Right lobe of liver (tissue), 4 donors: ENCODE measurements at regions not wholly inside any gene's neighbourhood (a gene's known extent, or its start where the extent isn't known, plus 50 kb on each side); places are given as distances from the start of the nearest gene placed in this dataset.

Experiments used
- POLR2A ChIP-seq: fragments of 450-650 bp; IDR thresholded peaks from one replicate; pipeline ENCODE4 v1.6.1; 2017; ENCODE audit warnings: antibody characterized with exemption, mild to moderate bottlenecking
- TF ChIP-seq, protein P1 (sequence below), 4 donors: fragments of 200-600 bp in 3 of 4; fragments of 450-650 bp in 1 of 4; IDR thresholded peaks; one replicate each; pipeline versions ENCODE4 v1.5.1 to v1.8.0; 2016 to 2022; ENCODE audit warnings: antibody characterized with exemption in 4 of 4, mild to moderate bottlenecking in 2 of 4
- donor health status: DM: no; HTN: no; CAD: no.
- donor health status: DM: no; HTN: no; CAD: no.
- donor health status: DM: no; HTN: yes; CAD: no.

GRCh38 chr2:147714582-147714981 is 130.2 kb upstream of the ACVR2A start:
- TF ChIP-seq, protein P1, sequence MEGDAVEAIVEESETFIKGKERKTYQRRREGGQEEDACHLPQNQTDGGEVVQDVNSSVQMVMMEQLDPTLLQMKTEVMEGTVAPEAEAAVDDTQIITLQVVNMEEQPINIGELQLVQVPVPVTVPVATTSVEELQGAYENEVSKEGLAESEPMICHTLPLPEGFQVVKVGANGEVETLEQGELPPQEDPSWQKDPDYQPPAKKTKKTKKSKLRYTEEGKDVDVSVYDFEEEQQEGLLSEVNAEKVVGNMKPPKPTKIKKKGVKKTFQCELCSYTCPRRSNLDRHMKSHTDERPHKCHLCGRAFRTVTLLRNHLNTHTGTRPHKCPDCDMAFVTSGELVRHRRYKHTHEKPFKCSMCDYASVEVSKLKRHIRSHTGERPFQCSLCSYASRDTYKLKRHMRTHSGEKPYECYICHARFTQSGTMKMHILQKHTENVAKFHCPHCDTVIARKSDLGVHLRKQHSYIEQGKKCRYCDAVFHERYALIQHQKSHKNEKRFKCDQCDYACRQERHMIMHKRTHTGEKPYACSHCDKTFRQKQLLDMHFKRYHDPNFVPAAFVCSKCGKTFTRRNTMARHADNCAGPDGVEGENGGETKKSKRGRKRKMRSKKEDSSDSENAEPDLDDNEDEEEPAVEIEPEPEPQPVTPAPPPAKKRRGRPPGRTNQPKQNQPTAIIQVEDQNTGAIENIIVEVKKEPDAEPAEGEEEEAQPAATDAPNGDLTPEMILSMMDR (IDR thresholded peaks at IDR 0.05) = no peak
- TF ChIP-seq POLR2A = no peak
